SK-N-SH treated with all-trans-retinoic acid at 6 μM for 48 hours (cell line): ENCODE measurements at regions not wholly inside any gene's neighbourhood (a gene's known extent, or its start where the extent isn't known, plus 50 kb on each side); places are given as distances from the start of the nearest gene placed in this dataset.

Experiments used
- ATAC-seq: fragments of 200-7000 bp; cut with Tn5 transposase; 3 replicates; pipeline ENCODE4 v1.9.1; 2020; ENCODE audit warnings: mild to moderate bottlenecking, moderate library complexity
- ARNTL ChIP-seq: fragments of 450-650 bp; formaldehyde crosslinking; IDR thresholded peaks from 2 replicates; pipeline ENCODE4 v1.5.0; 2020; ENCODE audit warnings: low read depth, mild to moderate bottlenecking, moderate library complexity, borderline replicate concordance
- BACH2 ChIP-seq: fragments of 250-450 bp; sonication (Bioruptor Pico); IDR thresholded peaks from 2 replicates; pipeline ENCODE4 v1.9.0; 2021; ENCODE audit warnings: mild to moderate bottlenecking, borderline replicate concordance
- CSDC2 ChIP-seq: fragments of 250-450 bp; sonication (Bioruptor Pico); IDR thresholded peaks from 2 replicates; pipeline ENCODE4 v1.5.0; 2020; ENCODE audit warnings: mild to moderate bottlenecking, moderate library complexity
- ESRRG ChIP-seq: fragments of 250-450 bp; sonication (Bioruptor Pico); IDR thresholded peaks from 2 replicates; pipeline ENCODE4 v1.6.1; 2021; ENCODE audit warnings: mild to moderate bottlenecking
- GLIS3 ChIP-seq: fragments of 250-450 bp; sonication (Bioruptor Pico); IDR thresholded peaks from 2 replicates; pipeline ENCODE4 v1.5.0; 2020; ENCODE audit warnings: mild to moderate bottlenecking, moderate library complexity
- ISL1 ChIP-seq: fragments of 250-450 bp; sonication (Bioruptor Pico); IDR thresholded peaks from 2 replicates; pipeline ENCODE4 v2.1.2; 2022; ENCODE audit warnings: mild to moderate bottlenecking, moderate library complexity
- OSR1 ChIP-seq: fragments of 250-450 bp; sonication (Bioruptor Pico); IDR thresholded peaks from 2 replicates; pipeline ENCODE4 v1.8.0; 2022; ENCODE audit warnings: moderate library complexity, mild to moderate bottlenecking, inconsistent platforms
- PPARA ChIP-seq: fragments of 250-450 bp; sonication (Bioruptor Pico); IDR thresholded peaks from 2 replicates; pipeline ENCODE4 v1.5.0; 2020; ENCODE audit warnings: mild to moderate bottlenecking, borderline replicate concordance
- RARB ChIP-seq: fragments of 250-450 bp; sonication (Bioruptor Pico); IDR thresholded peaks from 2 replicates; pipeline ENCODE4 v1.8.0; 2021; ENCODE audit warnings: mild to moderate bottlenecking, moderate library complexity
- SNAI2 ChIP-seq: fragments of 250-450 bp; sonication (Bioruptor Pico); IDR thresholded peaks from 2 replicates; pipeline ENCODE4 v1.5.0; 2020; ENCODE audit warnings: mild to moderate bottlenecking, moderate library complexity
- TCF4 ChIP-seq: fragments of 250-450 bp; sonication (Bioruptor Pico); IDR thresholded peaks from 2 replicates; pipeline ENCODE4 v1.8.0; 2021; ENCODE audit warnings: mild to moderate bottlenecking, moderate library complexity, borderline replicate concordance
- TOX ChIP-seq: fragments of 250-450 bp; sonication (Bioruptor Pico); IDR thresholded peaks from 2 replicates; pipeline ENCODE4 v1.8.0; 2021; ENCODE audit warnings: mild to moderate bottlenecking, moderate library complexity, borderline replicate concordance
- ZC3H10 ChIP-seq: fragments of 250-450 bp; sonication (Bioruptor Pico); IDR thresholded peaks from 2 replicates; pipeline ENCODE4 v1.5.1; 2021; ENCODE audit warnings: mild to moderate bottlenecking, moderate library complexity
- ZFP3 ChIP-seq: fragments of 250-450 bp; sonication (Bioruptor Pico); IDR thresholded peaks from 2 replicates; pipeline ENCODE4 v1.5.0; 2020; ENCODE audit warnings: mild to moderate bottlenecking, moderate library complexity
- ZFP30 ChIP-seq: fragments of 450-650 bp; formaldehyde crosslinking; IDR thresholded peaks from 2 replicates; pipeline ENCODE4 v1.5.0; 2022; ENCODE audit warnings: mild to moderate bottlenecking, moderate library complexity
- ZNF565 ChIP-seq: fragments of 450-650 bp; formaldehyde crosslinking; conservative IDR thresholded peaks from 2 replicates; pipeline ENCODE4 v1.5.0; 2020; ENCODE audit warnings: low read depth, mild to moderate bottlenecking, moderate library complexity
- ZNF8 ChIP-seq: fragments of 450-650 bp; formaldehyde crosslinking; IDR thresholded peaks from 2 replicates; pipeline ENCODE4 v1.5.0; 2020; ENCODE audit warnings: mild to moderate bottlenecking, moderate library complexity
- TF ChIP-seq, protein P1 (sequence below): fragments of 250-450 bp; sonication (Bioruptor Pico); IDR thresholded peaks from 2 replicates; pipeline ENCODE4 v1.5.1; 2020; ENCODE audit warnings: low read depth, mild to moderate bottlenecking, moderate library complexity
- TF ChIP-seq, protein P2 (sequence below): fragments of 250-450 bp; sonication (Bioruptor Pico); IDR thresholded peaks from 2 replicates; pipeline ENCODE4 v1.5.0; 2020; ENCODE audit warnings: mild to moderate bottlenecking, moderate library complexity
- TF ChIP-seq, protein P3 (sequence below): fragments of 250-450 bp; sonication (Bioruptor Pico); IDR thresholded peaks from 2 replicates; pipeline ENCODE4 v1.5.1; 2021; ENCODE audit warnings: mild to moderate bottlenecking, moderate library complexity
- TF ChIP-seq, protein P4 (sequence below): fragments of 250-450 bp; sonication (Bioruptor Pico); IDR thresholded peaks from 2 replicates; pipeline ENCODE4 v1.8.0; 2020; ENCODE audit warnings: mild to moderate bottlenecking, moderate library complexity, borderline replicate concordance

DNA sequence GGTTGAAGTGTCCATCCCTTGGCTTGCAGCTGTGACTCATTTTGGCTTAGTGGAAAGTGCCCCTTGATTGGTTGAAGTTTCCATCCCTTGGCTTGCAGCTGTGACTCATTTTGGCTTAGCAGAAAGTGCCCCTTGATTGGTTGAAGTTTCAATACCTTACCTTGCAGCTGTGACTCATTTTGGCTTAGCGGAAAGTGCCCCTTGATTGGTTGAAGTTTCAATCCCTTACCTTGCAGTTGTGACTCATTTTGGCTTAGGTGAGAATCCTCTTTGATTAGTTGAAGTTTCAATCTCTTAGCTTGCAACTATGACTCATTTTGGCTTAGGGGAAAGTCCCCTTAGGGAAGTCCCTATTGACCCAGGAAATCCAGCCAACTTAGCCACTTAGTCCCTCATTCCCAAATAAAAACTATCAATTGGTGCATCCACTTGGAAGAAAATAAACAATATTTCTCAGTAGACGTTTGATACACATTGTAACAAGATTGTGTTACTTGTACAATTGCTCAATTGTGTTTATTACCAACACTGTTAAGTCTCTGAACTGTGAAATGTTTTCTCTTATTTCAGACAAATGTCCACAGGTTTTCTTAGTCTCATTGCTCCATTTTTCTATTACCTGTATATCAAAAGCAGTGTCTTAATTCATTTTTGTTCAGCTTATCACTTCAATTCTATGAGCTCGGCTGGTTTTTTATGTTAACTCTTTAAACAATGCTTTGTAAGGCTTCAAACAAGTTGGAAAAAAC lies 2308.8 kb upstream of the ACO1 start:
- TF ChIP-seq, protein P1, sequence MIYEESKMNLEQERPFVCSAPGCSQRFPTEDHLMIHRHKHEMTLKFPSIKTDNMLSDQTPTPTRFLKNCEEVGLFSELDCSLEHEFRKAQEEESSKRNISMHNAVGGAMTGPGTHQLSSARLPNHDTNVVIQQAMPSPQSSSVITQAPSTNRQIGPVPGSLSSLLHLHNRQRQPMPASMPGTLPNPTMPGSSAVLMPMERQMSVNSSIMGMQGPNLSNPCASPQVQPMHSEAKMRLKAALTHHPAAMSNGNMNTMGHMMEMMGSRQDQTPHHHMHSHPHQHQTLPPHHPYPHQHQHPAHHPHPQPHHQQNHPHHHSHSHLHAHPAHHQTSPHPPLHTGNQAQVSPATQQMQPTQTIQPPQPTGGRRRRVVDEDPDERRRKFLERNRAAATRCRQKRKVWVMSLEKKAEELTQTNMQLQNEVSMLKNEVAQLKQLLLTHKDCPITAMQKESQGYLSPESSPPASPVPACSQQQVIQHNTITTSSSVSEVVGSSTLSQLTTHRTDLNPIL (CRISPR knock-in tag): no peak
- TF ChIP-seq OSR1 (CRISPR knock-in tag): no peak
- no peak for TF ChIP-seq CSDC2 (CRISPR knock-in tag)
- TF ChIP-seq TCF4 (CRISPR knock-in tag): no peak
- TF ChIP-seq ZC3H10 (CRISPR knock-in tag): no peak
- no peak for TF ChIP-seq ZFP3 (CRISPR knock-in tag)
- TF ChIP-seq PPARA (CRISPR knock-in tag): no peak
- TF ChIP-seq, protein P2, sequence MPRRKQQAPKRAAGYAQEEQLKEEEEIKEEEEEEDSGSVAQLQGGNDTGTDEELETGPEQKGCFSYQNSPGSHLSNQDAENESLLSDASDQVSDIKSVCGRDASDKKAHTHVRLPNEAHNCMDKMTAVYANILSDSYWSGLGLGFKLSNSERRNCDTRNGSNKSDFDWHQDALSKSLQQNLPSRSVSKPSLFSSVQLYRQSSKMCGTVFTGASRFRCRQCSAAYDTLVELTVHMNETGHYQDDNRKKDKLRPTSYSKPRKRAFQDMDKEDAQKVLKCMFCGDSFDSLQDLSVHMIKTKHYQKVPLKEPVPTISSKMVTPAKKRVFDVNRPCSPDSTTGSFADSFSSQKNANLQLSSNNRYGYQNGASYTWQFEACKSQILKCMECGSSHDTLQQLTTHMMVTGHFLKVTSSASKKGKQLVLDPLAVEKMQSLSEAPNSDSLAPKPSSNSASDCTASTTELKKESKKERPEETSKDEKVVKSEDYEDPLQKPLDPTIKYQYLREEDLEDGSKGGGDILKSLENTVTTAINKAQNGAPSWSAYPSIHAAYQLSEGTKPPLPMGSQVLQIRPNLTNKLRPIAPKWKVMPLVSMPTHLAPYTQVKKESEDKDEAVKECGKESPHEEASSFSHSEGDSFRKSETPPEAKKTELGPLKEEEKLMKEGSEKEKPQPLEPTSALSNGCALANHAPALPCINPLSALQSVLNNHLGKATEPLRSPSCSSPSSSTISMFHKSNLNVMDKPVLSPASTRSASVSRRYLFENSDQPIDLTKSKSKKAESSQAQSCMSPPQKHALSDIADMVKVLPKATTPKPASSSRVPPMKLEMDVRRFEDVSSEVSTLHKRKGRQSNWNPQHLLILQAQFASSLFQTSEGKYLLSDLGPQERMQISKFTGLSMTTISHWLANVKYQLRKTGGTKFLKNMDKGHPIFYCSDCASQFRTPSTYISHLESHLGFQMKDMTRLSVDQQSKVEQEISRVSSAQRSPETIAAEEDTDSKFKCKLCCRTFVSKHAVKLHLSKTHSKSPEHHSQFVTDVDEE: no peak
- no peak for TF ChIP-seq ZNF565 (CRISPR knock-in tag)
- no peak for TF ChIP-seq ZFP30 (CRISPR knock-in tag)
- no peak for TF ChIP-seq BACH2 (CRISPR knock-in tag)
- TF ChIP-seq, protein P3, sequence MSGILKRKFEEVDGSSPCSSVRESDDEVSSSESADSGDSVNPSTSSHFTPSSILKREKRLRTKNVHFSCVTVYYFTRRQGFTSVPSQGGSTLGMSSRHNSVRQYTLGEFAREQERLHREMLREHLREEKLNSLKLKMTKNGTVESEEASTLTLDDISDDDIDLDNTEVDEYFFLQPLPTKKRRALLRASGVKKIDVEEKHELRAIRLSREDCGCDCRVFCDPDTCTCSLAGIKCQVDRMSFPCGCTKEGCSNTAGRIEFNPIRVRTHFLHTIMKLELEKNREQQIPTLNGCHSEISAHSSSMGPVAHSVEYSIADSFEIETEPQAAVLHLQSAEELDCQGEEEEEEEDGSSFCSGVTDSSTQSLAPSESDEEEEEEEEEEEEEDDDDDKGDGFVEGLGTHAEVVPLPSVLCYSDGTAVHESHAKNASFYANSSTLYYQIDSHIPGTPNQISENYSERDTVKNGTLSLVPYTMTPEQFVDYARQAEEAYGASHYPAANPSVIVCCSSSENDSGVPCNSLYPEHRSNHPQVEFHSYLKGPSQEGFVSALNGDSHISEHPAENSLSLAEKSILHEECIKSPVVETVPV (CRISPR knock-in tag): no peak
- TF ChIP-seq, protein P4, sequence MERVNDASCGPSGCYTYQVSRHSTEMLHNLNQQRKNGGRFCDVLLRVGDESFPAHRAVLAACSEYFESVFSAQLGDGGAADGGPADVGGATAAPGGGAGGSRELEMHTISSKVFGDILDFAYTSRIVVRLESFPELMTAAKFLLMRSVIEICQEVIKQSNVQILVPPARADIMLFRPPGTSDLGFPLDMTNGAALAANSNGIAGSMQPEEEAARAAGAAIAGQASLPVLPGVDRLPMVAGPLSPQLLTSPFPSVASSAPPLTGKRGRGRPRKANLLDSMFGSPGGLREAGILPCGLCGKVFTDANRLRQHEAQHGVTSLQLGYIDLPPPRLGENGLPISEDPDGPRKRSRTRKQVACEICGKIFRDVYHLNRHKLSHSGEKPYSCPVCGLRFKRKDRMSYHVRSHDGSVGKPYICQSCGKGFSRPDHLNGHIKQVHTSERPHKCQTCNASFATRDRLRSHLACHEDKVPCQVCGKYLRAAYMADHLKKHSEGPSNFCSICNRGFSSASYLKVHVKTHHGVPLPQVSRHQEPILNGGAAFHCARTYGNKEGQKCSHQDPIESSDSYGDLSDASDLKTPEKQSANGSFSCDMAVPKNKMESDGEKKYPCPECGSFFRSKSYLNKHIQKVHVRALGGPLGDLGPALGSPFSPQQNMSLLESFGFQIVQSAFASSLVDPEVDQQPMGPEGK (CRISPR knock-in tag): no peak
- TF ChIP-seq RARB (CRISPR knock-in tag): no peak
- ATAC-seq: no peak

DNA sequence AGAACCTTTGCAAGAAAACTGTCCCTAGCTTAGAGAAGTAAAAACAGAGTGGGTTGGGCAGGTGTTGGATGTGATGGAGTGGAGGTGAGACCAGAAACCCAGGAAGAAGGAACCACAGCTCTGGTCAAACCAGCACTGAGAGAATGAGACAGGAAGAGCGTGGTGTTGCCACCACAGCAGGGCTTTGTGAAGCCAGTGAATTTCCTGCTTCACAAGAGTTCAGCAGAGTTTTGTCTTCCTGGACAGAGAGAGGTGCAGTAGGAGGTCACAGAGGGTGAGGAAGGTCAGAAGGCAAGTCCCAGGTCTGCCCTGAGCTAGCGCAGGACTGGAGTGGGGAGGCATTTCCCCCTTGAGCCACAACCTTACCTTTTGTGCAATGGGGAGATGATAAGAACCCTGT lies 2306.2 kb upstream of the ACO1 start:
- no peak for ATAC-seq
- TF ChIP-seq RARB (CRISPR knock-in tag) (no peak), OSR1 (CRISPR knock-in tag) (no peak), GLIS3 (CRISPR knock-in tag) (no peak), ISL1 (CRISPR knock-in tag) (no peak), ZC3H10 (CRISPR knock-in tag) (no peak), TOX (CRISPR knock-in tag) (no peak), ZNF8 (no peak), TCF4 (CRISPR knock-in tag) (no peak), PPARA (CRISPR knock-in tag) (no peak), BACH2 (CRISPR knock-in tag) (no peak), ZNF565 (CRISPR knock-in tag) (no peak), ESRRG (CRISPR knock-in tag) (no peak), CSDC2 (CRISPR knock-in tag) (no peak), SNAI2 (CRISPR knock-in tag) (no peak), ARNTL (CRISPR knock-in tag) (no peak)
- TF ChIP-seq, protein P4 (CRISPR knock-in tag): no peak
- TF ChIP-seq, protein P2: no peak
- TF ChIP-seq, protein P3 (CRISPR knock-in tag): no peak
